ENCODE measurements at regions not wholly inside any gene's neighbourhood (a gene's known extent, or its start where the extent isn't known, plus 50 kb on each side); places are given as distances from the start of the nearest gene placed in this dataset.

GRCh38 chr13:72435251-72435650 lies 292.2 kb downstream of the MZT1 start:
- no peak for DNase-seq

- no peak for DNase-seq
Observed at GRCh38 chr13:72431981-72432682, 295.3 kb downstream of the MZT1 start.

- DNase-seq, result no peak
Observed at GRCh38 chr13:72430923-72431322, 296.5 kb downstream of the MZT1 start.

- no peak for DNase-seq
Observed at GRCh38 chr13:72427757-72428528, 299.5 kb downstream of the MZT1 start.

- no peak for DNase-seq
Observed at GRCh38 chr13:72424059-72424458, 303.4 kb downstream of the MZT1 start.

GRCh38 chr13:72415817-72416216 lies 311.6 kb downstream of the MZT1 start:
- no peak for DNase-seq

GRCh38 chr13:72412481-72412880 lies 314.9 kb downstream of the MZT1 start:
- DNase-seq, result no peak

- DNase-seq, result no peak
Observed at GRCh38 chr13:72405441-72405840, 322.0 kb downstream of the MZT1 start.

- no peak for DNase-seq
Observed at GRCh38 chr13:72403396-72404010, 323.9 kb downstream of the MZT1 start.

GRCh38 chr13:72400856-72401255 lies 326.6 kb downstream of the MZT1 start:
- no peak for DNase-seq

GRCh38 chr13:72399351-72399750 lies 328.1 kb downstream of the MZT1 start:
- no peak for DNase-seq

GRCh38 chr13:72397265-72397664 lies 330.2 kb downstream of the MZT1 start:
- no peak for DNase-seq

GRCh38 chr13:72390909-72391308 lies 336.5 kb downstream of the MZT1 start:
- no peak for DNase-seq

- DNase-seq, result no peak
Observed at GRCh38 chr13:72386138-72386684, 341.2 kb downstream of the MZT1 start.

- no peak for DNase-seq
Observed at GRCh38 chr13:72384879-72385278, 342.6 kb downstream of the MZT1 start.

GRCh38 chr13:72384186-72384823 lies 343.1 kb downstream of the MZT1 start:
- DNase-seq, result no peak

GRCh38 chr13:72383646-72384045 lies 343.8 kb downstream of the MZT1 start:
- DNase-seq, result no peak

GRCh38 chr13:72379581-72379980 lies 347.8 kb downstream of the MZT1 start:
- DNase-seq, result no peak

- DNase-seq, result no peak
Observed at GRCh38 chr13:72368031-72368430, 359.4 kb downstream of the MZT1 start.

GRCh38 chr13:72346716-72347115 lies 380.7 kb downstream of the MZT1 start:
- no peak for DNase-seq

- DNase-seq, result no peak
Observed at GRCh38 chr13:72342364-72342763, 385.1 kb downstream of the MZT1 start.

GRCh38 chr13:72341904-72342303 lies 385.5 kb downstream of the MZT1 start:
- no peak for DNase-seq
